ENCODE measurements at regions not wholly inside any gene's neighbourhood (a gene's known extent, or its start where the extent isn't known, plus 50 kb on each side); places are given as distances from the start of the nearest gene placed in this dataset.

DNA sequence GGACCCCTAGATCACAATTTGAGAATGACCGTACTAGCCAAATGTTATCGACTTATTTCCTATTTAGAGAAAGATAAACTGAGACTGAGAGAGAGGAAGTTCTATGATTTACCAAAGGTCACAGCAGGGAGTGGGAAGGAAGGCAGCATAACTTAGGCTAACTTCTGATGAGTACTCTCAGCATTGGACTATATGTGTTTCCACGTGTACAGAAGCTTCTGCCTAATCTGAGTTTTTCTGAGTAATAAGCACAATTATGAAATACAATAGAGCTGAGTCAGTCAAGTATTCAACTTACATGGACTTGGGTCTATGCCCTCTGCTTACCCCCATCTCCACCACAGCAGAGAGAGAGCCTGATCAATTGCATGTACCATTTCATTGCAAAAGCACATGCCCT is 88.1 kb upstream of the HIVEP3 start:
- no peak for DNase-seq (ENCODE audit: low read depth)
- H3K4me3 ChIP-seq (ENCODE audit: low read depth, low read length): no peak overlapping the region
- TF ChIP-seq MYC (IDR thresholded peaks at IDR 0.05; ENCODE audit: low read depth, low read length): no peak
- TF ChIP-seq, protein P1, sequence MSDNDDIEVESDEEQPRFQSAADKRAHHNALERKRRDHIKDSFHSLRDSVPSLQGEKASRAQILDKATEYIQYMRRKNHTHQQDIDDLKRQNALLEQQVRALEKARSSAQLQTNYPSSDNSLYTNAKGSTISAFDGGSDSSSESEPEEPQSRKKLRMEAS (IDR thresholded peaks at IDR 0.05; ENCODE audit: low read depth, low read length): no peak
- TF ChIP-seq, protein P2, sequence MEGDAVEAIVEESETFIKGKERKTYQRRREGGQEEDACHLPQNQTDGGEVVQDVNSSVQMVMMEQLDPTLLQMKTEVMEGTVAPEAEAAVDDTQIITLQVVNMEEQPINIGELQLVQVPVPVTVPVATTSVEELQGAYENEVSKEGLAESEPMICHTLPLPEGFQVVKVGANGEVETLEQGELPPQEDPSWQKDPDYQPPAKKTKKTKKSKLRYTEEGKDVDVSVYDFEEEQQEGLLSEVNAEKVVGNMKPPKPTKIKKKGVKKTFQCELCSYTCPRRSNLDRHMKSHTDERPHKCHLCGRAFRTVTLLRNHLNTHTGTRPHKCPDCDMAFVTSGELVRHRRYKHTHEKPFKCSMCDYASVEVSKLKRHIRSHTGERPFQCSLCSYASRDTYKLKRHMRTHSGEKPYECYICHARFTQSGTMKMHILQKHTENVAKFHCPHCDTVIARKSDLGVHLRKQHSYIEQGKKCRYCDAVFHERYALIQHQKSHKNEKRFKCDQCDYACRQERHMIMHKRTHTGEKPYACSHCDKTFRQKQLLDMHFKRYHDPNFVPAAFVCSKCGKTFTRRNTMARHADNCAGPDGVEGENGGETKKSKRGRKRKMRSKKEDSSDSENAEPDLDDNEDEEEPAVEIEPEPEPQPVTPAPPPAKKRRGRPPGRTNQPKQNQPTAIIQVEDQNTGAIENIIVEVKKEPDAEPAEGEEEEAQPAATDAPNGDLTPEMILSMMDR (IDR thresholded peaks at IDR 0.05; ENCODE audit: low read depth, low read length): no peak

DNA sequence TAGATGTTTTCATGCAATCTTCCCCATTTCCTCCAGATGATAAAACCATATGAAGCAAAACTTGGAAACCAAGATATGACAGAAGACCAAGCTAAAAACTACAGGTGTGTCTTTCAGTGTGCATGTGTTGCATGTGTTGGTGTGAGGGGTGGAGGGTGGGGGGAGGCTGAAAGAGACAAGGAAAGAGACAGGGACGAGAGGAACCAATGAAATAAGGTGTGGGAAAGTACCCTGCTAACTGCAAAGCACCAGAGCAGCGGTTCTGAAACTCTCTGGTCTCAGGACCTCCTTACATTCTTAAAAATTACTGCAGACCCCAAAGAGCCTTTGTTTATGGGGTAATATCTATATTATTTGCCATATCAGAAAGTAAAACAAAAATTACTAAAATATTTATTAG is 87.4 kb upstream of the HIVEP3 start:
- TF ChIP-seq MYC (IDR thresholded peaks at IDR 0.05; ENCODE audit: low read depth, low read length) (no peak), POLR2A (IDR thresholded peaks at IDR 0.05; ENCODE audit: extremely low read depth, insufficient read length) (no peak)
- TF ChIP-seq, protein P2 (IDR thresholded peaks at IDR 0.05; ENCODE audit: low read depth, low read length): no peak
- TF ChIP-seq, protein P1 (IDR thresholded peaks at IDR 0.05; ENCODE audit: low read depth, low read length): no peak
- no peak overlapping the region for H3K4me3 ChIP-seq (ENCODE audit: low read depth, low read length)
- DNase-seq (ENCODE audit: low read depth): no peak

DNA sequence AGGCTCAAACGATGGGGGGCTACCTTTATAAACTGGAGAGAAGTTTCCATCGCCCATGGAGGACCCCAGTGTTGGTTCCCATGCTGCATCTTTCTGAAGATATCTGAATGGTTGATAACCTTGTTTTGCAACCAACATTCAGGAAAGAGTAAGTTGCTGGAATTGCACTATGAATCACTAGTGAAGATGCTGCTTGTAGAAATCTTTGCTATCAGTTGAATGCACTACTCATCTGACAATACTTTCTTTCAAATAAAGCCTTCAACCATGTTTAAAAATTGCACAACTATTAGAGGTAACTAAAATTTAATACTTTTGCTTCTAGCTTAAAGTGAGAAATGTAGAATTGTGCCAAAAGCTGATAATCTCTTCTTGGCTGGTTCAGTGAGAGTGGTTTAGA is 86.8 kb upstream of the HIVEP3 start:
- H3K4me3 ChIP-seq (ENCODE audit: low read depth, low read length): no peak overlapping the region
- no peak for DNase-seq (ENCODE audit: low read depth)
- TF ChIP-seq, protein P1 (IDR thresholded peaks at IDR 0.05; ENCODE audit: low read depth, low read length): no peak
- no peak for TF ChIP-seq POLR2A (IDR thresholded peaks at IDR 0.05; ENCODE audit: extremely low read depth, insufficient read length)
- TF ChIP-seq MYC (IDR thresholded peaks at IDR 0.05; ENCODE audit: low read depth, low read length): no peak
- TF ChIP-seq, protein P2 (IDR thresholded peaks at IDR 0.05; ENCODE audit: low read depth, low read length): no peak

DNA sequence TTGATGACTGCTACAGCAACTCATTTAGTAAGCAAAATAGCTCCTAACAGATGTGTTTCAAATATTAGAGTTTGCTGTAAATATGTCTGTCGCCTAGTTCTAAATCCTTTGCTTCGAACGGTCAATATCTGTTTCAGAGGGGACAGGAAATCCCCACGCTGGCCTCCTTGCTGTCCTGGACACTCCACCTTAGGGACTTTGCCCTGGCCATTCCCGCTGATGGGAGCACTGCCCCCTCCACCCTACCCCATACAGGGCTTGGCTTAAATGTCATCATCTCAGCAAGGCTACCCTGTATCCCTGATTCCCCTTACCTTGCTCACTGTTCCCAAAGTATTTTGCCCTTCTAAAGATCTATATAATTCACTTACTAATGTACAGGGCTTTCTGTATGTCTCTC is 86.1 kb upstream of the HIVEP3 start:
- H3K4me3 ChIP-seq (ENCODE audit: low read depth, low read length): no peak overlapping the region
- TF ChIP-seq POLR2A (IDR thresholded peaks at IDR 0.05; ENCODE audit: extremely low read depth, insufficient read length) (no peak), MYC (IDR thresholded peaks at IDR 0.05; ENCODE audit: low read depth, low read length) (no peak)
- TF ChIP-seq, protein P2 (IDR thresholded peaks at IDR 0.05; ENCODE audit: low read depth, low read length): no peak
- TF ChIP-seq, protein P1 (IDR thresholded peaks at IDR 0.05; ENCODE audit: low read depth, low read length): no peak
- no peak for DNase-seq (ENCODE audit: low read depth)

DNA sequence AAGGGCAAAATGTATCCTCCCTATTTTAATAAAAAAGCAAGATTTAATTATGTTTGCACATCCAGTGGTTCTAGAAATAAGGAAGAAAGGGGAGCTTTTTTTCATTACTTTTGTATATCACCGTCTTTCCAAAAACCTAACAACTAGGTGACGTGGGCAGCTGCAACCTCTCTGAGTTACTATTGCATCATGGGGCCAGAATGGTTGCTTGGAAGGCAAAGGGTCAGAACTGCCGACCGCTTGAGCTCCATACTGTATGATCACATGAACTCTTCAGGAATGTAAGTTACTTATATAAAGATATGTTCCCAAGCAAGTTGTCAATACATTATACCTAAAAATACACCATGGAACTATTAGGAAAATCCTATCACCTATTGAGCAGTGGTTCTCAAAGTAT is 85.6 kb upstream of the HIVEP3 start:
- no peak for DNase-seq (ENCODE audit: low read depth)
- TF ChIP-seq MYC (IDR thresholded peaks at IDR 0.05; ENCODE audit: low read depth, low read length) (no peak), POLR2A (IDR thresholded peaks at IDR 0.05; ENCODE audit: extremely low read depth, insufficient read length) (no peak)
- TF ChIP-seq, protein P2 (IDR thresholded peaks at IDR 0.05; ENCODE audit: low read depth, low read length): no peak
- TF ChIP-seq, protein P1 (IDR thresholded peaks at IDR 0.05; ENCODE audit: low read depth, low read length): no peak

DNA sequence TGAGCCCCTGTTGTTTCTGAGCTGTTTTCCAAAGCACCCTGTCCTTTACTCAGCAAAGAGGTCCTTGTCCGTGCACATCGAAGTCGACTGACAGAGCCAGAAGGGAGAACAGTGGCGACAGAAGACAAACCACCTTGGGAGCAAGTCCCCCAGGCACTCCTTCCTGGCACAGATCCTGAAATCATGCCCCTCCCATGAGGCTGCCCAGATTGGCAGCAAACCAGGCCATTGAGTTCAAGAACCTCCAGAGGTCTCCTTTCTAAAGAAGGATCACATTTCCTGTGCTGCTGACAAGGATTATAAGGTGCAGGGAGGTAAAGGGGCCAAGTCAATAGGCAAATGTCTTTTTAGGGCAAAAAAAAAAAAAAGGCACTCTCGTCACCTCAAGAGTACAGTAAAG is 84.7 kb upstream of the HIVEP3 start:
- TF ChIP-seq, protein P2 (IDR thresholded peaks at IDR 0.05; ENCODE audit: low read depth, low read length): no peak
- no peak for TF ChIP-seq POLR2A (IDR thresholded peaks at IDR 0.05; ENCODE audit: extremely low read depth, insufficient read length)
- TF ChIP-seq, protein P1 (IDR thresholded peaks at IDR 0.05; ENCODE audit: low read depth, low read length): no peak
- no peak for TF ChIP-seq MYC (IDR thresholded peaks at IDR 0.05; ENCODE audit: low read depth, low read length)
- no peak for DNase-seq (ENCODE audit: low read depth)
- no peak overlapping the region for H3K4me3 ChIP-seq (ENCODE audit: low read depth, low read length)

More for the DNA sequence above, 85.6 kb upstream of the HIVEP3 start:
- H3K4me3 ChIP-seq (ENCODE audit: low read depth, low read length): no peak overlapping the region
